IMR-90 (cell line): ENCODE measurements at regions not wholly inside any gene's neighbourhood (a gene's known extent, or its start where the extent isn't known, plus 50 kb on each side); places are given as distances from the start of the nearest gene placed in this dataset.

ENCODE experiments used
- ATAC-seq: fragments of 200-7000 bp; cut with Tn5 transposase; 2 replicates; pipeline ENCODE4 v1.9.1; 2020; ENCODE audit warnings: low read depth, mild to moderate bottlenecking, moderate library complexity
- BruUV-seq: library from RNA; stranded (reverse); fragments of 400-500 nt; replicated peaks from 2 replicates; lab custom pipeline; 2021; lab: Mats Ljungman, UMichigan
- CTCF ChIA-PET: fragments of 300-600 bp; formaldehyde crosslinking; extraction: SDS; loops from one replicate; lab custom pipeline; 2021; ENCODE audit warnings: antibody characterized with exemption; lab: Yijun Ruan, JAX
- POLR2A ChIA-PET: fragments of 300-600 bp; sonication (Branson Sonifier 250); formaldehyde crosslinking; loops from one replicate; lab custom pipeline; 2022; ENCODE audit warnings: antibody characterized with exemption; ENCODE audit not compliant: unreplicated experiment; lab: Charles Lee
- DNase-seq: peaks from one replicate; pipeline ENCODE4 v3.0.0; 2013
- H2AFZ ChIP-seq: replicated peaks from 2 replicates; pipeline ENCODE3; 2013; ENCODE audit warnings: low read length, mild to moderate bottlenecking; ENCODE audit not compliant: poor library complexity
- H2AK5ac ChIP-seq: 2 replicates; pipeline ENCODE4 v1.6.1; 2013; ENCODE audit warnings: low read depth, low read length, inconsistent platforms
- H2AK9ac ChIP-seq: replicated peaks from 2 replicates; pipeline ENCODE3; 2013; ENCODE audit warnings: mild to moderate bottlenecking, low read depth, low read length, moderate library complexity; ENCODE audit not compliant: poor library complexity
- H2BK120ac ChIP-seq: 2 replicates; pipeline ENCODE4 v1.6.1; 2013; ENCODE audit warnings: low read depth, low read length, inconsistent platforms
- H2BK15ac ChIP-seq: 3 replicates; pipeline ENCODE4 v1.6.1; 2013; ENCODE audit warnings: low read depth, low read length, inconsistent platforms
- H2BK20ac ChIP-seq: 2 replicates; pipeline ENCODE4 v1.6.1; 2013; ENCODE audit warnings: low read depth, mild to moderate bottlenecking, inconsistent platforms, low read length, moderate library complexity
- H2BK5ac ChIP-seq: 2 replicates; pipeline ENCODE4 v1.6.1; 2013; ENCODE audit warnings: mild to moderate bottlenecking, low read depth, low read length, inconsistent platforms; ENCODE audit not compliant: poor library complexity, severe bottlenecking
- H3K14ac ChIP-seq: replicated peaks from 2 replicates; pipeline ENCODE4 v1.6.1; 2013; ENCODE audit warnings: low read depth, low read length, inconsistent platforms
- H3K18ac ChIP-seq: 2 replicates; pipeline ENCODE4 v1.6.1; 2013; ENCODE audit warnings: low read depth, low read length, control low read depth
- H3K23ac ChIP-seq: 2 replicates; pipeline ENCODE4 v1.6.1; 2013; ENCODE audit warnings: low read depth, low read length, inconsistent platforms
- H3K27ac ChIP-seq: 2 replicates; pipeline ENCODE4 v1.5.1; 2013; ENCODE audit warnings: mild to moderate bottlenecking, control low read depth, low read length; ENCODE audit not compliant: insufficient read depth
- H3K27me3 ChIP-seq: 2 replicates; pipeline ENCODE4 v1.6.1; 2013; ENCODE audit warnings: low read length; ENCODE audit not compliant: control insufficient read depth, insufficient read depth
- H3K36me3 ChIP-seq: 2 replicates; pipeline ENCODE4 v1.6.1; 2013; ENCODE audit warnings: low read length, mixed read lengths; ENCODE audit not compliant: control insufficient read depth, insufficient read depth
- H3K4ac ChIP-seq: 2 replicates; pipeline ENCODE4 v1.6.1; 2013; ENCODE audit warnings: low read depth, low read length, inconsistent platforms
- H3K4me1 ChIP-seq: 2 replicates; pipeline ENCODE4 v1.6.1; 2013; ENCODE audit warnings: low read length, mixed read lengths; ENCODE audit not compliant: control insufficient read depth, insufficient read depth
- H3K4me2 ChIP-seq: 2 replicates; pipeline ENCODE4 v1.6.1; 2013; ENCODE audit warnings: low read depth, mild to moderate bottlenecking, control low read depth, low read length, moderate library complexity
- H3K4me3 ChIP-seq: 2 replicates; pipeline ENCODE4 v1.5.1; 2013; ENCODE audit warnings: low read depth, mild to moderate bottlenecking, control low read depth, low read length, moderate library complexity; ENCODE audit not compliant: insufficient read depth
- H3K56ac ChIP-seq: 2 replicates; pipeline ENCODE4 v1.6.1; 2013; ENCODE audit warnings: low read length, inconsistent platforms; ENCODE audit not compliant: insufficient read depth; ENCODE audit errors: extremely low read depth
- H3K79me1 ChIP-seq, 2 experiments: 2 replicates each; pipeline ENCODE4 v1.6.1; 2013; ENCODE audit warnings: low read length in 2 of 2, inconsistent platforms in 1 of 2, low read depth in 1 of 2
- H3K9ac ChIP-seq: 2 replicates; pipeline ENCODE4 v1.6.1; 2013; ENCODE audit warnings: low read depth, low read length, control low read depth
- H3K9me1 ChIP-seq: 2 replicates; pipeline ENCODE4 v1.6.1; 2013; ENCODE audit warnings: low read length, inconsistent platforms; ENCODE audit not compliant: insufficient read depth
- H3K9me3 ChIP-seq: 2 replicates; pipeline ENCODE4 v1.6.1; 2013; ENCODE audit warnings: low read length; ENCODE audit not compliant: control insufficient read depth, insufficient read depth
- H4K20me1 ChIP-seq: 2 replicates; pipeline ENCODE4 v1.6.1; 2013; ENCODE audit warnings: low read length, inconsistent platforms; ENCODE audit not compliant: insufficient read depth
- H4K5ac ChIP-seq: 2 replicates; pipeline ENCODE4 v1.6.1; 2013; ENCODE audit warnings: mild to moderate bottlenecking, low read depth, low read length, control low read depth
- H4K8ac ChIP-seq, 2 experiments: 2 replicates each; pipeline ENCODE4 v1.6.1; 2013; ENCODE audit warnings: low read depth in 2 of 2, low read length in 2 of 2, control low read depth in 1 of 2, inconsistent platforms in 1 of 2
- H4K91ac ChIP-seq: 2 replicates; pipeline ENCODE4 v1.6.1; 2013; ENCODE audit warnings: low read depth, low read length, inconsistent platforms; ENCODE audit not compliant: insufficient read depth
- CHD1 ChIP-seq: IDR thresholded peaks from 2 replicates; pipeline ENCODE4 v1.6.1; 2012; ENCODE audit warnings: low read depth, low read length, improper control_type of control experiment
- MAFK ChIP-seq: IDR thresholded peaks from 2 replicates; pipeline ENCODE4 v1.6.1; 2012; ENCODE audit warnings: low read depth, low read length, improper control_type of control experiment
- MXI1 ChIP-seq: IDR thresholded peaks from 2 replicates; pipeline ENCODE4 v1.6.1; 2012; ENCODE audit warnings: low read depth, mild to moderate bottlenecking, low read length, moderate library complexity, borderline replicate concordance
- NFE2L2 ChIP-seq: fragments of 150-350 bp; IDR thresholded peaks from 2 replicates; pipeline ENCODE4 v1.6.1; 2016; ENCODE audit warnings: low read depth, mild to moderate bottlenecking, low read length
- POLR2A ChIP-seq: IDR thresholded peaks from 2 replicates; pipeline ENCODE4 v1.6.1; 2012; ENCODE audit warnings: mild to moderate bottlenecking, low read depth, low read length
- SMC3 ChIP-seq: fragments of 150-350 bp; IDR thresholded peaks from 2 replicates; pipeline ENCODE4 v1.6.1; 2016; ENCODE audit warnings: low read depth, mild to moderate bottlenecking, antibody characterized with exemption, low read length, moderate library complexity
- USF2 ChIP-seq: fragments of 150-350 bp; IDR thresholded peaks from 2 replicates; pipeline ENCODE4 v1.6.1; 2017; ENCODE audit warnings: mild to moderate bottlenecking, antibody characterized with exemption, low read length, low read depth
- WGBS, 2 experiments: methylation state at CpG; one replicate each; pipeline versions ENCODE4 v1.1.5 to v1.1.7; 2013; ENCODE audit warnings: missing lambda C conversion rate in 2 of 2; ENCODE audit not compliant: insufficient read length in 1 of 2; ENCODE audit errors: extremely low coverage in 2 of 2; 5-methylcytosine and 5-hydroxymethylcytosine counted together
- dilution Hi-C: fragments of 300-500 bp; cut with HindIII; formaldehyde crosslinking; loops from one replicate; pipeline ENCODE4 v1.14.3; 2018; ENCODE audit warnings: low sequenced_read_pairs; ENCODE audit not compliant: unreplicated experiment
- in situ Hi-C: fragments of 300-500 bp; cut with MboI; formaldehyde crosslinking; loops from 3 replicates; pipeline ENCODE4 v1.14.3; 2019; ENCODE audit warnings: low sequenced_read_pairs, inconsistent platforms, mixed read lengths
- intact Hi-C: fragments of 100-400 bp; cut with micrococcal nuclease; formaldehyde crosslinking; loops from 2 replicates; pipeline ENCODE4 v1.10.0; 2022
- TF ChIP-seq, protein P1 (sequence below): conservative IDR thresholded peaks from 2 replicates; pipeline ENCODE4 v1.5.1; 2012; ENCODE audit warnings: mild to moderate bottlenecking, low read depth, low read length, improper control_type of control experiment
- TF ChIP-seq, protein P2 (sequence below): fragments of 150-350 bp; IDR thresholded peaks from 2 replicates; pipeline ENCODE4 v1.6.1; 2016; ENCODE audit warnings: low read depth, mild to moderate bottlenecking, low read length, moderate library complexity, borderline replicate concordance

DNA sequence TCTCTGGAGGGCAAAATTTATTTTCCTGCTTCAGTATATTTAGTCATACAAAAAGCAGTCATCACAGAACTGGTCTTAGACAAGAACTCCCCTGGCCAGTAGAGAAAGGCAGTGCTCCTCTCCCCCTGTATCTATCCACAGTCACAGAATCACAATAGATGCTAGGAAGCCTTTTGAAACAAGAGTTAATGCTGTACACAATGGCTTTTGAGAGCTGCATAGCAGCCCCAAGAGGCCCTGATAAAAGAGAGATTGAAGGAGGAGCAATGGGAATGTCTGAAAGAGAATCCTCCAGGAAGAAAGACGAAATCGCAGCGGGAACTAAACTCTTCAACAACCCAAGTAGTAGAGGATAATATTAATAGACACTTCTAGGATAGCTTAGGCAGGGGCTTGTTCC, 330.2 kb downstream of the RBM43 start:
- Histone ChIP-seq H3K56ac (no peak overlapping the region), H4K8ac (no peak overlapping the region), H3K9me3 (no peaks in the 10 kb centered on the region), H2BK20ac (no peak overlapping the region), H3K4me3 (no peak overlapping the region), H3K23ac (no peak overlapping the region), H3K4ac (no peak overlapping the region), H2BK5ac (no peak overlapping the region), H3K4me1 (no peaks in the 10 kb centered on the region), H3K18ac (no peak overlapping the region), H4K20me1 (no peaks in the 10 kb centered on the region), H3K4me2 (no peak overlapping the region), H3K27me3 (no peaks in the 10 kb centered on the region), H4K5ac (no peak overlapping the region), H2BK15ac (no peak overlapping the region), H2AK5ac (no peak overlapping the region), H2AFZ (no peak overlapping the region), H3K9ac (no peak overlapping the region), H3K79me1 (no peaks in the 10 kb centered on the region), H3K9me1 (no peaks in the 10 kb centered on the region), H4K91ac (no peak overlapping the region), H3K27ac (no peak overlapping the region), H2BK120ac (no peak overlapping the region), H3K14ac (no peak overlapping the region), H3K36me3 (no peaks in the 10 kb centered on the region), H2AK9ac (no peak overlapping the region)
- no peak for TF ChIP-seq SMC3
- TF ChIP-seq POLR2A: no peak
- TF ChIP-seq MAFK: no peak
- TF ChIP-seq CHD1: no peak
- no peak for TF ChIP-seq NFE2L2
- TF ChIP-seq, protein P1, sequence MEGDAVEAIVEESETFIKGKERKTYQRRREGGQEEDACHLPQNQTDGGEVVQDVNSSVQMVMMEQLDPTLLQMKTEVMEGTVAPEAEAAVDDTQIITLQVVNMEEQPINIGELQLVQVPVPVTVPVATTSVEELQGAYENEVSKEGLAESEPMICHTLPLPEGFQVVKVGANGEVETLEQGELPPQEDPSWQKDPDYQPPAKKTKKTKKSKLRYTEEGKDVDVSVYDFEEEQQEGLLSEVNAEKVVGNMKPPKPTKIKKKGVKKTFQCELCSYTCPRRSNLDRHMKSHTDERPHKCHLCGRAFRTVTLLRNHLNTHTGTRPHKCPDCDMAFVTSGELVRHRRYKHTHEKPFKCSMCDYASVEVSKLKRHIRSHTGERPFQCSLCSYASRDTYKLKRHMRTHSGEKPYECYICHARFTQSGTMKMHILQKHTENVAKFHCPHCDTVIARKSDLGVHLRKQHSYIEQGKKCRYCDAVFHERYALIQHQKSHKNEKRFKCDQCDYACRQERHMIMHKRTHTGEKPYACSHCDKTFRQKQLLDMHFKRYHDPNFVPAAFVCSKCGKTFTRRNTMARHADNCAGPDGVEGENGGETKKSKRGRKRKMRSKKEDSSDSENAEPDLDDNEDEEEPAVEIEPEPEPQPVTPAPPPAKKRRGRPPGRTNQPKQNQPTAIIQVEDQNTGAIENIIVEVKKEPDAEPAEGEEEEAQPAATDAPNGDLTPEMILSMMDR: no peak
- TF ChIP-seq MXI1: no peak
- no peak for TF ChIP-seq USF2
- TF ChIP-seq, protein P2, sequence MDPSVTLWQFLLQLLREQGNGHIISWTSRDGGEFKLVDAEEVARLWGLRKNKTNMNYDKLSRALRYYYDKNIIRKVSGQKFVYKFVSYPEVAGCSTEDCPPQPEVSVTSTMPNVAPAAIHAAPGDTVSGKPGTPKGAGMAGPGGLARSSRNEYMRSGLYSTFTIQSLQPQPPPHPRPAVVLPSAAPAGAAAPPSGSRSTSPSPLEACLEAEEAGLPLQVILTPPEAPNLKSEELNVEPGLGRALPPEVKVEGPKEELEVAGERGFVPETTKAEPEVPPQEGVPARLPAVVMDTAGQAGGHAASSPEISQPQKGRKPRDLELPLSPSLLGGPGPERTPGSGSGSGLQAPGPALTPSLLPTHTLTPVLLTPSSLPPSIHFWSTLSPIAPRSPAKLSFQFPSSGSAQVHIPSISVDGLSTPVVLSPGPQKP: no peak
- ChIA-PET CTCF (interaction anchor here (1.7 kb wide), 1 partner anchor 15 kb away, joined by 4 read pairs; no protein-coding TSS in a partner anchor), POLR2A (no interaction called here)
- BruUV-seq: no TSS peak
- DNase-seq: no peak
- no CpG with 5 or more reads among the region's 3 CpGs for WGBS, 2 experiments
- in situ Hi-C loops (no loop called here), dilution Hi-C loops (no loop called here), intact Hi-C loops (no loop called here)
- ATAC-seq: no peak
